Transverse colon (tissue), 4 donors: ENCODE measurements at regions not wholly inside any gene's neighbourhood (a gene's known extent, or its start where the extent isn't known, plus 50 kb on each side); places are given as distances from the start of the nearest gene placed in this dataset.

Experiments
- DNase-seq: peaks from one replicate; pipeline ENCODE4 v3.0.0-alpha.2; 2019
- H3K27ac ChIP-seq, 4 donors: fragments of 200-600 bp; sonication (generic); 2 replicates each; pipeline ENCODE4 v1.5.1; 2016 to 2018; ENCODE audit warnings: inconsistent platforms in 4 of 4
- H3K27me3 ChIP-seq: fragments of 200-600 bp; sonication (generic); 2 replicates; pipeline ENCODE4 v1.5.1; 2017; ENCODE audit warnings: inconsistent platforms
- H3K36me3 ChIP-seq, 4 donors: fragments of 200-600 bp; sonication (generic); 2 replicates each; pipeline ENCODE4 v1.5.1; 2017 to 2019; ENCODE audit warnings: inconsistent platforms in 4 of 4
- H3K4me1 ChIP-seq, 4 donors: fragments of 200-600 bp; sonication (generic); 2 replicates each; pipeline ENCODE4 v1.5.1; 2017 to 2020; ENCODE audit warnings: inconsistent platforms in 4 of 4
- H3K4me3 ChIP-seq, 4 donors: fragments of 200-600 bp; sonication (generic); 1 replicate in 1 of 4; 2 replicates in 3 of 4; pipeline versions ENCODE4 v1.5.1 to v1.6.1; 2017 to 2019; ENCODE audit warnings: inconsistent platforms in 4 of 4
- H3K9me3 ChIP-seq, 2 donors: fragments of 200-600 bp; sonication (generic); 2 replicates each; pipeline ENCODE4 v1.5.1; 2017 to 2019; ENCODE audit warnings: inconsistent platforms in 2 of 2
- CTCF ChIP-seq, 5 experiments: fragments of 200-600 bp in 3 of 5; fragments of 450-650 bp in 2 of 5; sonication (generic) in 3 of 5; IDR thresholded peaks; 1 replicate in 2 of 5; 2 replicates in 3 of 5; pipeline ENCODE4 v1.5.1; 2016 to 2017; ENCODE audit warnings: antibody characterized with exemption in 5 of 5, inconsistent platforms in 3 of 5, mild to moderate bottlenecking in 2 of 5, moderate library complexity in 1 of 5
- EP300 ChIP-seq: sonication (generic); formaldehyde crosslinking; IDR thresholded peaks from one replicate; pipeline ENCODE4 v1.6.1; 2017; ENCODE audit warnings: antibody characterized with exemption, low read depth
- POLR2A ChIP-seq: fragments of 450-650 bp; IDR thresholded peaks from one replicate; pipeline ENCODE4 v1.6.1; 2016; ENCODE audit warnings: antibody characterized with exemption, mild to moderate bottlenecking, moderate library complexity
- POLR2AphosphoS5 ChIP-seq, 3 donors: sonication (generic); formaldehyde crosslinking; IDR thresholded peaks; one replicate each; pipeline ENCODE4 v1.6.1; 2016; ENCODE audit warnings: antibody characterized with exemption in 3 of 3
- WGBS, 2 donors: methylation state at CpG; one replicate each; pipeline ENCODE4 v1.1.5; 2018; ENCODE audit warnings: low coverage in 1 of 2; 5-methylcytosine and 5-hydroxymethylcytosine counted together
- in situ Hi-C, 4 donors: fragments of 200-750 bp; cut with MboI; loops; one replicate each; pipeline versions ENCODE4 v1.15.0 to v1.15.1; 2017; ENCODE audit warnings: low sequenced_read_pairs in 3 of 4, low pct_ligation_motif_present in 1 of 4, low pct_unique_long_range_greater_than_20kb in 1 of 4
- intact Hi-C: fragments of 100-400 bp; cut with DNase I; formaldehyde crosslinking; loops from one replicate; pipeline ENCODE4 v1.15.1; 2023; ENCODE audit warnings: low total_unique reads

DNA sequence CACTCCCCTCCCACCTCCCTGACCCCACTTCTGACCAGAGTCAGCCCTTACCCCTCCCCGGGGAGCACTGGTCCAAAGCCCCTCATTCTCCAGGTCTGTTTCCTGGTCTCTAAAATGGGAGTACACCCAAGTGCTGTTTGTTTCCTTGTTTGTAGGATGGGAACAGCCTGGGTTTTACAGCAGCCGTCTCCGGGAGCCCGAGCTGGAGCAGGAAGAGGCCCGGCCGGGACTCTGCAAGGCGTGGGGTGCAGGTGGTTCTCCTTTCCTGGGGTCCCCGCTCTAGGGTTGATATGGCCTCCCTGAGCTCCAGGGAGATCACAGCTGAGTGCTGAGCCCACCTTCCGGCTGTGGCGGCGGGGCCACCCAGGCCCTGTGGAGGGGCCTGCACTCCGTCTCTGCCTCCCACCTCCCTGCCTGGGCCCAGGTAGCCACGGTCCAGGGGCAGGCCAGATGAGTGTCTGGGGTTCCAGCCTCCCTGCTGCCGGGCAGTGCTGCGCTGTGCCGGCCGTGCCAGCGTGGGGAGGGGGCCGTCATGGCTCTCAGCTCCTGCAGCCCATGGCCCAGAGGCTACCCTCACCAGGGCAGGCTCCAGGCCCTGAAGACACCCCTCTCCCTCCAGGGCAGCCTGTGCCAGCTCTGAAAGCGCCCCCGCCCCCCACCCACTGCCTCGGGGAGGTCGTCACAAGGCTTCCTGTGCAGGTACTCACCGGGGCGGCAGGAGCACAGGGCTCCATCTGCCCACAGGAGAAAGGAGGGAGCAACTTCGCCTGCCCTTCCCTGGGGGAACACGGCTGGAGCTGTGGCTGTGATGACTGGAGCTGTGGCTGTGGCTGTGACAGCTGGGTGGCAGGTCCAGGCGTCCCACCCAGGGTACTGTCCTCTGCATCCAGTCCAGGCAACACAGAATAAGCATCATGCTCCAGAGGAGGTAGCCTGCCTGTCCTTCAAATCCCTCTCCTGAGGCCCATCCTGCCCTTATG, 98.8 kb downstream of the ADRA2C start:
- in situ Hi-C loops (no loop called here), intact Hi-C loops (no loop called here)
- Histone ChIP-seq H3K27ac (no peak overlapping the region), H3K4me1 (no peaks in the 10 kb centered on the region), H3K4me3 (no peak overlapping the region), H3K36me3 (no peaks in the 10 kb centered on the region), H3K9me3 (no peaks in the 10 kb centered on the region), H3K27me3 (peaks cover 49% of the 10 kb centered on the region)
- no peak for DNase-seq
- 57% methylated on average over 17 of the region's 28 CpGs; no CpG with 5 or more reads in 1 of the 2 donors for WGBS, 2 donors
- TF ChIP-seq EP300 (no peak), POLR2AphosphoS5 (IDR thresholded peaks at IDR 0.05) (no peak)

DNA sequence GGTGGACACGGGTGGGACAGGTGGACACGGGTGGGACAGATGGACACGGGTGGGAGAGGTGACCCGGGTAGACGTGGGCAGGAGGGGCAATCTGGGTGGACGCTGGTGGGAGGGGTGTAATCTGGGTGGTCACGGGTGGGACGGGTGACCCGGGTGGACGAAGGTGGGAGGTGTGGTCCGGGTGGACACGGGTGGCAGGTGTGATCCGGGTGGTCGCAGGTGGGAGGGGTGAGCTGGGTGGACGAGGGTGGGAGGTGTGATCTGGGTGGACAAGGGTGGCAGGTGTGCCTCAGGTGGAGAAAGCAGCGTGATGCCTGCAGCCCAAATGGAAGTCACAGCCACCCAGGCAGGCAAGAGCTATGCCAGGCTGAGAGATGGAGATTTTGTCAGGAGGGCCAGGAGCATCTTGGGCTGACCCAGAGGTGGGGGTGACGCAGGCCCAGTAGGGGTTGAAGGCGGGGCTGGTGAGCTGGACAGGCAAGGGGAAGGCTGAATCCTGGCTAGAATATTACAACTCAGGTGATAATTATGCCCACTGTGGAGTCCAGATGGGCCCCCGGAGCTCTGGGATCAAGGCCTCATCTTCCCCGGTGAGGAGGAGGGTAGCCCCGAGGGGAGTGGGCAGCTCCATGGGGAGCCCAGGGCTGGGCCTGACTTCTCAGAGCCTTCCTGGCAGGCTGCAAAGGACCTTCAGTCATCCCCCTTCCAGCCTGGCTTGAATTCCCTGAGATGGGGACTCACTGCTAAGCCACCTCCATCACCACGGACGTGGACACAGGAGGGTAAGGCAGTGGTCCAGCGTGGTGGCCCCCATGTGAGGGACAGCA, 100.0 kb downstream of the ADRA2C start:
- WGBS, 2 donors = 78 to 83% methylated on average over 14 to 23 of the region's 24 CpGs
- H3K27me3 ChIP-seq = peaks cover 50% of the 10 kb centered on the region

GRCh38 chr4:3866813-3867129, 100.6 kb downstream of the ADRA2C start:
- H3K27ac ChIP-seq = no peak overlapping the region
- no peak overlapping the region for H3K4me3 ChIP-seq
- TF ChIP-seq CTCF (IDR thresholded peaks at IDR 0.05) = no peak
- TF ChIP-seq POLR2A = no peak
- TF ChIP-seq POLR2AphosphoS5 (IDR thresholded peaks at IDR 0.05) = no peak
- H3K36me3 ChIP-seq = no peaks in the 10 kb centered on the region
- peaks cover 51% of the 10 kb centered on the region for H3K27me3 ChIP-seq
- WGBS, 2 donors = 92% methylated on average over 8 of the region's 9 CpGs; no CpG with 5 or more reads in 1 of the 2 donors
- H3K9me3 ChIP-seq = no peaks in the 10 kb centered on the region
- no peaks in the 10 kb centered on the region for H3K4me1 ChIP-seq
- in situ Hi-C loops = no loop called here
- intact Hi-C loops = no loop called here
- DNase-seq = no peak

More for the DNA sequence above, 100.0 kb downstream of the ADRA2C start:
- no peak overlapping the region for H3K4me3 ChIP-seq
- H3K36me3 ChIP-seq = no peaks in the 10 kb centered on the region
- TF ChIP-seq CTCF (IDR thresholded peaks at IDR 0.05) (no peak), POLR2A (no peak), POLR2AphosphoS5 (IDR thresholded peaks at IDR 0.05) (no peak), EP300 (no peak)
- in situ Hi-C loops = no loop called here
- H3K4me1 ChIP-seq = no peaks in the 10 kb centered on the region
- H3K9me3 ChIP-seq = no peaks in the 10 kb centered on the region
- intact Hi-C loops = no loop called here
- no peak overlapping the region for H3K27ac ChIP-seq
- no peak for DNase-seq

DNA sequence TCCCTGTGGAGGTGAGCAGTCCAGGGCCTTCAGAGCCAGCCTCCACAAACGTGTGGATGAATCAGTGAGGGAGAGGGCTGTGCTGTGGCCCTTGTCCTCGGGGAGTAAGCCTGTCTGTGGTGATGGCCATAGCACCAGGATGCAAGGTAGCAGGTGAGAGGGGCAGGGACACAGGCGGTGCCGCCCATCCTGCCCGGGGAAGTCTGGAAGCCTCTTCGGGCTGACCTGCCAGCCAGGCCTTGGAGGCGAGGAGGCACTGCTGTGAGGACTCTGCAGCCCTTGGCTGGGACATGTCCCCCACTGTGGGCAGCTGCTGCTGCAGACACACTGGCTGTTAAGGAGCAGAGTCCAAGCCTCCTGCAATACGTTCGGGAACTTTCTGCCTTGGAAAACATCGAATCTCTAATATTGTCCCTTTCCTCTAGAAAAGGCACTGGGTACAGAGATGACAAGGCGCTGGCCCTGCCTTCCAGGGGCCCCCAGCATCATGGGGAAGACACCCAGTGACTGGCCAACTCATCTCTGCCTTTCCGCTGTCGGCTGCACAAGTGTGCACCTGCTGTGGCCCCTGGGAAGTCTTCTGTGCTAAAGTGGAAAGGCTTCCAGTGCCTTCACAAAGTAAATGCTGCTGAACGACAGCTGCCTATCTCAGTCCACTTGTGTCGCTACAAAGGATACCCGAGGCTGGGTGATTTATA, 101.4 kb downstream of the ADRA2C start:
- no peak for DNase-seq
- in situ Hi-C loops = no loop called here
- WGBS, 2 donors = 85% methylated on average over 16 of the region's 16 CpGs; no CpG with 5 or more reads in 1 of the 2 donors

More for the DNA sequence above, 101.4 kb downstream of the ADRA2C start:
- H3K4me1 ChIP-seq = no peaks in the 10 kb centered on the region
- no peak overlapping the region for H3K4me3 ChIP-seq
- no peak for TF ChIP-seq POLR2AphosphoS5 (IDR thresholded peaks at IDR 0.05)
- TF ChIP-seq POLR2A = no peak
- TF ChIP-seq CTCF (IDR thresholded peaks at IDR 0.05) = no peak
- no peak for TF ChIP-seq EP300
- H3K9me3 ChIP-seq = no peaks in the 10 kb centered on the region
- intact Hi-C loops = no loop called here
- no peak overlapping the region for H3K27ac ChIP-seq
- peaks cover 54% of the 10 kb centered on the region for H3K27me3 ChIP-seq
- no peaks in the 10 kb centered on the region for H3K36me3 ChIP-seq
